OCI-LY1 (cell line): ENCODE measurements at regions not wholly inside any gene's neighbourhood (a gene's known extent, or its start where the extent isn't known, plus 50 kb on each side); places are given as distances from the start of the nearest gene placed in this dataset.

Experiments
- H2AFZ ChIP-seq: fragments of 200-600 bp; sonication (generic), shearing (Covaris generic); 2 replicates; pipeline ENCODE4 v1.6.0; 2014; ENCODE audit warnings: antibody characterized with exemption, mild to moderate bottlenecking, low read length
- H3F3A ChIP-seq: fragments of 200-600 bp; sonication (generic), shearing (Covaris generic); 2 replicates; pipeline ENCODE4 v1.6.0; 2014; ENCODE audit warnings: mild to moderate bottlenecking, antibody characterized with exemption, low read length, moderate library complexity; ENCODE audit not compliant: insufficient read depth
- H3K27ac ChIP-seq: fragments of 200-600 bp; sonication (generic); 2 replicates; pipeline ENCODE4 v1.5.1; 2014; ENCODE audit warnings: low read length, mixed run types, mild to moderate bottlenecking, low read depth; ENCODE audit not compliant: poor library complexity, severe bottlenecking
- H3K27me3 ChIP-seq: fragments of 200-600 bp; sonication (generic); 2 replicates; pipeline ENCODE4 v1.6.0; 2014; ENCODE audit warnings: antibody characterized with exemption, mild to moderate bottlenecking, low read length, moderate library complexity; ENCODE audit not compliant: insufficient read depth
- H3K36me3 ChIP-seq: fragments of 200-600 bp; sonication (generic); 2 replicates; pipeline ENCODE4 v1.6.1; 2014; ENCODE audit warnings: mild to moderate bottlenecking, antibody characterized with exemption, low read length, moderate library complexity, mixed read lengths; ENCODE audit not compliant: insufficient read depth
- H3K4me1 ChIP-seq: fragments of 200-600 bp; sonication (generic); 2 replicates; pipeline ENCODE4 v1.5.1; 2014; ENCODE audit warnings: mild to moderate bottlenecking, low read length, moderate library complexity; ENCODE audit not compliant: insufficient read depth, severe bottlenecking
- H3K4me2 ChIP-seq: fragments of 200-600 bp; sonication (generic), shearing (Covaris generic); 2 replicates; pipeline ENCODE4 v1.6.1; 2014; ENCODE audit warnings: low read length
- H3K4me3 ChIP-seq: fragments of 200-600 bp; sonication (generic); 2 replicates; pipeline ENCODE4 v1.5.1; 2014; ENCODE audit warnings: low read length, low read depth, mild to moderate bottlenecking, mixed read lengths; ENCODE audit not compliant: poor library complexity, severe bottlenecking
- H3K79me2 ChIP-seq: fragments of 200-600 bp; shearing (Covaris generic); 2 replicates; pipeline ENCODE4 v1.6.1; 2016; ENCODE audit warnings: mixed run types, low read length, mixed read lengths; ENCODE audit not compliant: insufficient read depth
- H3K9ac ChIP-seq: fragments of 200-600 bp; sonication (generic), shearing (Covaris generic); 2 replicates; pipeline ENCODE4 v1.6.1; 2014; ENCODE audit warnings: mild to moderate bottlenecking, low read length, mixed read lengths
- H3K9me2 ChIP-seq: fragments of 200-600 bp; sonication (generic), shearing (Covaris generic); 2 replicates; pipeline ENCODE4 v1.6.1; 2014; ENCODE audit warnings: low read depth, mild to moderate bottlenecking, low read length, mixed read lengths
- H3K9me3 ChIP-seq: fragments of 200-600 bp; shearing (Covaris generic); 2 replicates; pipeline ENCODE4 v1.6.1; 2014; ENCODE audit warnings: low read length, mixed read lengths
- H4K20me1 ChIP-seq: fragments of 200-600 bp; sonication (generic), shearing (Covaris generic); 2 replicates; pipeline ENCODE4 v1.6.0; 2016; ENCODE audit warnings: mild to moderate bottlenecking, low read length; ENCODE audit not compliant: insufficient read depth
- CTCF ChIP-seq: fragments of 200-600 bp; sonication (generic), shearing (Covaris generic); IDR thresholded peaks from 2 replicates; pipeline ENCODE4 v1.5.1; 2017; ENCODE audit warnings: mild to moderate bottlenecking, antibody characterized with exemption, low read length, moderate library complexity, mixed read lengths
- EZH2 ChIP-seq: fragments of 200-600 bp; sonication (generic), shearing (Covaris generic); IDR thresholded peaks from 2 replicates; pipeline ENCODE4 v1.8.0; 2017; ENCODE audit warnings: borderline replicate concordance, mixed run types, mild to moderate bottlenecking, antibody characterized with exemption, low read length, moderate library complexity, mixed read lengths

DNA sequence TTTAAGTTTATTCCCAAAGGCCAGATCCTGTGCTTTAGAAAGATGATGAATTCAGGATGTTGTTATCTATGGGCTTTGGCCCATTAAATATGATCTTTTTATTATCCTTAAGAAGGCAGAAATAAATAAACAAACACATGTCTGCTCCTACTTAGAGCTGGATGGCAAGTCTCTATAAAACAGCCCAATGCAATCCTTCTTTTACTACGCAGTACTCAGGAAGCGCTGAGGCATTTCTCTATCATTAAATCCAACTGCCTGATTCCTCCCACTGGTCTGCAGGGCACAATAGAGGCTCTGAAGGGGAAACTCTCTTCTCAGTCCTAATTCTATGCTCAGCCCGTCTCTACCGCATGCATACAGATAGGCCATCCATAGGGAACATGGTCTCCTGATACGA lies 144.5 kb upstream of the TMEM72 start:
- Histone ChIP-seq H2AFZ (no peak overlapping the region), H3K9me2 (no peaks in the 10 kb centered on the region), H3K27me3 (no peaks in the 10 kb centered on the region), H4K20me1 (no peaks in the 10 kb centered on the region), H3F3A (no peaks in the 10 kb centered on the region), H3K4me2 (no peak overlapping the region), H3K79me2 (no peaks in the 10 kb centered on the region), H3K4me3 (no peak overlapping the region), H3K9me3 (no peaks in the 10 kb centered on the region), H3K4me1 (no peaks in the 10 kb centered on the region), H3K9ac (no peak overlapping the region), H3K27ac (no peak overlapping the region), H3K36me3 (no peaks in the 10 kb centered on the region)
- TF ChIP-seq EZH2 (no peak), CTCF (no peak)

GRCh38 chr10:44769450-44769849 lies 141.7 kb upstream of the TMEM72 start:
- Histone ChIP-seq H3K9me3 (no peaks in the 10 kb centered on the region), H3K9ac (no peak overlapping the region), H3K27me3 (no peaks in the 10 kb centered on the region), H3K4me1 (no peaks in the 10 kb centered on the region), H3K27ac (no peak overlapping the region), H3K9me2 (no peaks in the 10 kb centered on the region), H3F3A (no peaks in the 10 kb centered on the region), H2AFZ (no peak overlapping the region), H3K4me3 (no peak overlapping the region), H3K4me2 (no peak overlapping the region), H4K20me1 (no peaks in the 10 kb centered on the region), H3K79me2 (no peaks in the 10 kb centered on the region), H3K36me3 (no peaks in the 10 kb centered on the region)
- no peak for TF ChIP-seq EZH2
- TF ChIP-seq CTCF = no peak

- Histone ChIP-seq H3K4me2 (no peak overlapping the region), H4K20me1 (no peaks in the 10 kb centered on the region), H2AFZ (no peak overlapping the region), H3K27ac (no peak overlapping the region), H3K4me3 (no peak overlapping the region), H3K4me1 (no peaks in the 10 kb centered on the region), H3K36me3 (no peaks in the 10 kb centered on the region), H3K79me2 (no peaks in the 10 kb centered on the region), H3K9me2 (no peaks in the 10 kb centered on the region), H3K9ac (no peak overlapping the region), H3K9me3 (no peaks in the 10 kb centered on the region), H3K27me3 (no peaks in the 10 kb centered on the region), H3F3A (no peaks in the 10 kb centered on the region)
- TF ChIP-seq CTCF = no peak
- TF ChIP-seq EZH2 = no peak
Observed at GRCh38 chr10:44771233-44771995, 139.7 kb upstream of the TMEM72 start.
